GM12892 (cell line): ENCODE measurements at regions not wholly inside any gene's neighbourhood (a gene's known extent, or its start where the extent isn't known, plus 50 kb on each side); places are given as distances from the start of the nearest gene placed in this dataset.
"Not testable (repeated sequence)": the region's sequence is repeated elsewhere in the genome, so short reads cannot be mapped to it uniquely, and the experiment has no call there.

Source experiments
- POLR2A ChIP-seq: IDR thresholded peaks from 2 replicates; pipeline ENCODE4 v1.6.1; 2011; ENCODE audit warnings: low read depth, low read length, control low read depth
- POLR2AphosphoS5 ChIP-seq: IDR thresholded peaks from 2 replicates; pipeline ENCODE4 v1.6.1; 2011; ENCODE audit warnings: low read depth, low read length, control low read depth
- TAF1 ChIP-seq: IDR thresholded peaks from 2 replicates; pipeline ENCODE4 v1.6.1; 2011; ENCODE audit warnings: low read depth, mild to moderate bottlenecking, control low read depth, low read length, borderline replicate concordance

DNA sequence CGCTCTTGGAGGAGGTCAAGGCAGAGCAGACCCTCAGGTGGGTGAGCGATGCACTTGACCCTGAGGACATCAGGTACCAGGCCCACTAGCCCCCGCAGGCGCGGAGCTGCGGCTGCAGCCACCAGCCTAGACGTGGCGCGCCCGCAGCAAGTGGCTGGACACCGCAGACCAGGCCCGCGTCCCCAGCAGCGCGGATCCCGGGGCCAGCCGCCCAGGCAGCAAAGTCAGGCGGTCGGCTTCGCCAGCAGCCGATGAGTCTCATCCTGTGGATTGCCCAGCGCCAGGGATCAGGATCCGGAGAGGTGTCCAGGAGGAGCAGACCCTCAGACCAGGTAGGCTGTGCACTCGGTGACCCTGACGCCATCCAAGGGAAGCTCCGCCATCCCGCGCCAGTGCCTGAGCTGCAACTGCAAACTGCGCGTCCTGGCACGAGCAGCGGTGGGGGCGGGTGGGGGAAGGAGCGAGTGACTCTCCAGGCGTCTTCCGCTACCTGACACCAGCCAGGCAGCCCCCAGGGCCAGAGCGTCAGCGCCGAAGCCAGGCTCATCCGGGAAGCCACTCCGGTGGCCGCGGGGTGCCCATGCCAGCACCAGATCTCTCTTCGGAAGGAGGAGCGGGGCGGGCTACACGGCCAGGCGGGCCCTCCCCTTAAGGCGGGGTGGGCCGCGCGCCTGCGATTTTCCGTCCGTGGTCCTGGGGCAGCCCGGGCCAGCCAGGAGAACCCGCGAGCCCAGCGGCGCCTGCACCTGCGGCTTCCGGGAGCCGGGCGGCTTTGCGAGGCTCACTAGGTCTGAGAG lies 92.6 kb upstream of the THOC3 start:
- TF ChIP-seq POLR2A, POLR2AphosphoS5, TAF1: not testable (repeated sequence)
